IMR-90 (cell line): ENCODE measurements at regions not wholly inside any gene's neighbourhood (a gene's known extent, or its start where the extent isn't known, plus 50 kb on each side); places are given as distances from the start of the nearest gene placed in this dataset.

Experiments used
- ATAC-seq: fragments of 200-7000 bp; cut with Tn5 transposase; 2 replicates; pipeline ENCODE4 v1.9.1; 2020; ENCODE audit warnings: low read depth, mild to moderate bottlenecking, moderate library complexity
- BruUV-seq: library from RNA; stranded (reverse); fragments of 400-500 nt; replicated peaks from 2 replicates; lab custom pipeline; 2021; lab: Mats Ljungman, UMichigan
- CTCF ChIA-PET: fragments of 300-600 bp; formaldehyde crosslinking; extraction: SDS; loops from one replicate; lab custom pipeline; 2021; ENCODE audit warnings: antibody characterized with exemption; lab: Yijun Ruan, JAX
- POLR2A ChIA-PET: fragments of 300-600 bp; sonication (Branson Sonifier 250); formaldehyde crosslinking; loops from one replicate; lab custom pipeline; 2022; ENCODE audit warnings: antibody characterized with exemption; ENCODE audit not compliant: unreplicated experiment; lab: Charles Lee
- DNase-seq: peaks from one replicate; pipeline ENCODE4 v3.0.0; 2013
- H2AFZ ChIP-seq: replicated peaks from 2 replicates; pipeline ENCODE3; 2013; ENCODE audit warnings: low read length, mild to moderate bottlenecking; ENCODE audit not compliant: poor library complexity
- H2AK5ac ChIP-seq: 2 replicates; pipeline ENCODE4 v1.6.1; 2013; ENCODE audit warnings: low read depth, low read length, inconsistent platforms
- H2AK9ac ChIP-seq: replicated peaks from 2 replicates; pipeline ENCODE3; 2013; ENCODE audit warnings: mild to moderate bottlenecking, low read depth, low read length, moderate library complexity; ENCODE audit not compliant: poor library complexity
- H2BK120ac ChIP-seq: 2 replicates; pipeline ENCODE4 v1.6.1; 2013; ENCODE audit warnings: low read depth, low read length, inconsistent platforms
- H2BK15ac ChIP-seq: 3 replicates; pipeline ENCODE4 v1.6.1; 2013; ENCODE audit warnings: low read depth, low read length, inconsistent platforms
- H2BK20ac ChIP-seq: 2 replicates; pipeline ENCODE4 v1.6.1; 2013; ENCODE audit warnings: low read depth, mild to moderate bottlenecking, inconsistent platforms, low read length, moderate library complexity
- H2BK5ac ChIP-seq: 2 replicates; pipeline ENCODE4 v1.6.1; 2013; ENCODE audit warnings: mild to moderate bottlenecking, low read depth, low read length, inconsistent platforms; ENCODE audit not compliant: poor library complexity, severe bottlenecking
- H3K14ac ChIP-seq: replicated peaks from 2 replicates; pipeline ENCODE4 v1.6.1; 2013; ENCODE audit warnings: low read depth, low read length, inconsistent platforms
- H3K18ac ChIP-seq: 2 replicates; pipeline ENCODE4 v1.6.1; 2013; ENCODE audit warnings: low read depth, low read length, control low read depth
- H3K23ac ChIP-seq: 2 replicates; pipeline ENCODE4 v1.6.1; 2013; ENCODE audit warnings: low read depth, low read length, inconsistent platforms
- H3K27ac ChIP-seq: 2 replicates; pipeline ENCODE4 v1.5.1; 2013; ENCODE audit warnings: mild to moderate bottlenecking, control low read depth, low read length; ENCODE audit not compliant: insufficient read depth
- H3K27me3 ChIP-seq: 2 replicates; pipeline ENCODE4 v1.6.1; 2013; ENCODE audit warnings: low read length; ENCODE audit not compliant: control insufficient read depth, insufficient read depth
- H3K36me3 ChIP-seq: 2 replicates; pipeline ENCODE4 v1.6.1; 2013; ENCODE audit warnings: low read length, mixed read lengths; ENCODE audit not compliant: control insufficient read depth, insufficient read depth
- H3K4ac ChIP-seq: 2 replicates; pipeline ENCODE4 v1.6.1; 2013; ENCODE audit warnings: low read depth, low read length, inconsistent platforms
- H3K4me1 ChIP-seq: 2 replicates; pipeline ENCODE4 v1.6.1; 2013; ENCODE audit warnings: low read length, mixed read lengths; ENCODE audit not compliant: control insufficient read depth, insufficient read depth
- H3K4me2 ChIP-seq: 2 replicates; pipeline ENCODE4 v1.6.1; 2013; ENCODE audit warnings: low read depth, mild to moderate bottlenecking, control low read depth, low read length, moderate library complexity
- H3K4me3 ChIP-seq: 2 replicates; pipeline ENCODE4 v1.5.1; 2013; ENCODE audit warnings: low read depth, mild to moderate bottlenecking, control low read depth, low read length, moderate library complexity; ENCODE audit not compliant: insufficient read depth
- H3K56ac ChIP-seq: 2 replicates; pipeline ENCODE4 v1.6.1; 2013; ENCODE audit warnings: low read length, inconsistent platforms; ENCODE audit not compliant: insufficient read depth; ENCODE audit errors: extremely low read depth
- H3K79me1 ChIP-seq, 2 experiments: 2 replicates each; pipeline ENCODE4 v1.6.1; 2013; ENCODE audit warnings: low read length in 2 of 2, inconsistent platforms in 1 of 2, low read depth in 1 of 2
- H3K9ac ChIP-seq: 2 replicates; pipeline ENCODE4 v1.6.1; 2013; ENCODE audit warnings: low read depth, low read length, control low read depth
- H3K9me1 ChIP-seq: 2 replicates; pipeline ENCODE4 v1.6.1; 2013; ENCODE audit warnings: low read length, inconsistent platforms; ENCODE audit not compliant: insufficient read depth
- H3K9me3 ChIP-seq: 2 replicates; pipeline ENCODE4 v1.6.1; 2013; ENCODE audit warnings: low read length; ENCODE audit not compliant: control insufficient read depth, insufficient read depth
- H4K20me1 ChIP-seq: 2 replicates; pipeline ENCODE4 v1.6.1; 2013; ENCODE audit warnings: low read length, inconsistent platforms; ENCODE audit not compliant: insufficient read depth
- H4K5ac ChIP-seq: 2 replicates; pipeline ENCODE4 v1.6.1; 2013; ENCODE audit warnings: mild to moderate bottlenecking, low read depth, low read length, control low read depth
- H4K8ac ChIP-seq, 2 experiments: 2 replicates each; pipeline ENCODE4 v1.6.1; 2013; ENCODE audit warnings: low read depth in 2 of 2, low read length in 2 of 2, control low read depth in 1 of 2, inconsistent platforms in 1 of 2
- H4K91ac ChIP-seq: 2 replicates; pipeline ENCODE4 v1.6.1; 2013; ENCODE audit warnings: low read depth, low read length, inconsistent platforms; ENCODE audit not compliant: insufficient read depth
- ELK1 ChIP-seq: fragments of 150-350 bp; IDR thresholded peaks from 2 replicates; pipeline ENCODE4 v1.6.1; 2016; ENCODE audit warnings: low read depth, mild to moderate bottlenecking, low read length, moderate library complexity, borderline replicate concordance
- WGBS, 2 experiments: methylation state at CpG; one replicate each; pipeline versions ENCODE4 v1.1.5 to v1.1.7; 2013; ENCODE audit warnings: missing lambda C conversion rate in 2 of 2; ENCODE audit not compliant: insufficient read length in 1 of 2; ENCODE audit errors: extremely low coverage in 2 of 2; 5-methylcytosine and 5-hydroxymethylcytosine counted together
- dilution Hi-C: fragments of 300-500 bp; cut with HindIII; formaldehyde crosslinking; loops from one replicate; pipeline ENCODE4 v1.14.3; 2018; ENCODE audit warnings: low sequenced_read_pairs; ENCODE audit not compliant: unreplicated experiment
- in situ Hi-C: fragments of 300-500 bp; cut with MboI; formaldehyde crosslinking; loops from 3 replicates; pipeline ENCODE4 v1.14.3; 2019; ENCODE audit warnings: low sequenced_read_pairs, inconsistent platforms, mixed read lengths
- intact Hi-C: fragments of 100-400 bp; cut with micrococcal nuclease; formaldehyde crosslinking; loops from 2 replicates; pipeline ENCODE4 v1.10.0; 2022

GRCh38 chrX:20718592-20719380, 452.1 kb upstream of the RPS6KA3 start:
- Histone ChIP-seq H2BK5ac (no peak overlapping the region), H3K9ac (no peak overlapping the region), H4K20me1 (no peaks in the 10 kb centered on the region), H3K4me3 (no peak overlapping the region), H3K27me3 (no peaks in the 10 kb centered on the region), H3K9me1 (no peaks in the 10 kb centered on the region), H2BK20ac (no peak overlapping the region), H3K4me2 (no peak overlapping the region), H3K27ac (no peak overlapping the region), H2AK9ac (no peak overlapping the region), H3K4me1 (no peaks in the 10 kb centered on the region), H4K5ac (no peak overlapping the region), H3K14ac (no peak overlapping the region), H3K36me3 (no peaks in the 10 kb centered on the region), H3K4ac (no peak overlapping the region), H2AK5ac (no peak overlapping the region), H3K9me3 (0 out of 2 replicates have a peak, but pooled peaks cover 2% of the 10 kb centered on the region), H2BK15ac (no peak overlapping the region), H3K79me1 (no peaks in the 10 kb centered on the region), H4K8ac (no peak overlapping the region), H3K18ac (no peak overlapping the region), H3K56ac (no peak overlapping the region), H3K23ac (no peak overlapping the region), H2BK120ac (no peak overlapping the region), H4K91ac (no peak overlapping the region), H2AFZ (no peak overlapping the region)
- WGBS, 2 experiments = no CpG with 5 or more reads among the region's 3 CpGs
- intact Hi-C loops = no loop called here
- no peak for DNase-seq
- no peak for TF ChIP-seq ELK1
- ChIA-PET POLR2A (no interaction called here), CTCF (no interaction called here)
- BruUV-seq = no TSS peak
- in situ Hi-C loops = no loop called here
- ATAC-seq = no peak
- dilution Hi-C loops = no loop called here
